CD4-positive, CD25-positive, alpha-beta regulatory T cell (primary cell): ENCODE measurements at regions not wholly inside any gene's neighbourhood (a gene's known extent, or its start where the extent isn't known, plus 50 kb on each side); places are given as distances from the start of the nearest gene placed in this dataset.
A peak's percentile ranks its signal among the peaks of the same experiment; 100 is the strongest.

Source experiments
- ATAC-seq, 2 donors: fragments of 150-1000 bp; cut with Tn5 transposase; one replicate each; pipeline ENCODE4 v1.10.0; 2021; ENCODE audit warnings: low read depth in 2 of 2, moderate number of reproducible peaks in 2 of 2, moderate library complexity in 1 of 2
- DNase-seq, 3 donors: peaks; one replicate each; pipeline versions ENCODE4 v3.0.0 to v3.0.0-alpha.2; 2012 to 2022; ENCODE audit warnings: mixed read lengths in 1 of 3
- H3K27ac ChIP-seq: one replicate; pipeline ENCODE4 v1.7.0; 2013; ENCODE audit warnings: mild to moderate bottlenecking, low read length; ENCODE audit not compliant: insufficient read depth, poor library complexity, severe bottlenecking
- H3K27me3 ChIP-seq: one replicate; pipeline ENCODE4 v1.7.0; 2013; ENCODE audit warnings: low read length; ENCODE audit not compliant: control insufficient read depth, insufficient read depth
- H3K36me3 ChIP-seq: one replicate; pipeline ENCODE4 v1.7.0; 2013; ENCODE audit warnings: mild to moderate bottlenecking, low read length, moderate library complexity; ENCODE audit not compliant: control insufficient read depth, insufficient read depth
- H3K4me1 ChIP-seq: 2 replicates; pipeline ENCODE4 v1.7.0; 2013; ENCODE audit warnings: mild to moderate bottlenecking, low read length; ENCODE audit not compliant: insufficient read depth, control insufficient read depth, poor library complexity, severe bottlenecking
- H3K4me3 ChIP-seq: one replicate; pipeline ENCODE4 v1.7.0; 2013; ENCODE audit warnings: low read depth, mild to moderate bottlenecking, low read length, moderate library complexity
- H3K9me3 ChIP-seq, 2 experiments: 1 replicate in 1 of 2; 2 replicates in 1 of 2; pipeline ENCODE4 v1.7.0; 2013; ENCODE audit warnings: low read length in 2 of 2, mild to moderate bottlenecking in 1 of 2, moderate library complexity in 1 of 2; ENCODE audit not compliant: control insufficient read depth in 2 of 2
- H3K27ac Mint-ChIP-seq, 3 donors: one replicate each; pipeline ENCODE4 v1.8.0; 2020 to 2022; ENCODE audit warnings: mild to moderate bottlenecking in 3 of 3, mixed read lengths in 3 of 3, moderate library complexity in 2 of 3
- H3K27me3 Mint-ChIP-seq: one replicate; pipeline ENCODE4 v1.8.0; 2022; ENCODE audit warnings: mild to moderate bottlenecking, mixed read lengths
- H3K36me3 Mint-ChIP-seq: one replicate; pipeline ENCODE4 v1.8.0; 2020; ENCODE audit warnings: mixed read lengths
- H3K4me1 Mint-ChIP-seq, 4 donors: one replicate each; pipeline ENCODE4 v1.8.0; 2020 to 2022; ENCODE audit warnings: mixed read lengths in 4 of 4, mild to moderate bottlenecking in 1 of 4
- H3K4me3 Mint-ChIP-seq, 4 donors: one replicate each; pipeline ENCODE4 v1.8.0; 2020 to 2022; ENCODE audit warnings: mild to moderate bottlenecking in 4 of 4, mixed read lengths in 4 of 4, moderate library complexity in 3 of 4
- H3K9me3 Mint-ChIP-seq, 7 donors: one replicate each; pipeline ENCODE4 v1.8.0; 2020 to 2022; ENCODE audit warnings: mixed read lengths in 7 of 7, mild to moderate bottlenecking in 3 of 7, moderate library complexity in 2 of 7

- Mint-ChIP-seq H3K27ac (no peak overlapping the region), H3K36me3 (no peaks in the 10 kb centered on the region), H3K4me1 (no peaks in the 10 kb centered on the region), H3K4me3 (no peak overlapping the region), H3K27me3 (no peaks in the 10 kb centered on the region), H3K9me3 (peaks cover 4 to 40% (median 11%) of the 10 kb centered on the region in 7 donors)
- Histone ChIP-seq H3K27ac (no peak overlapping the region), H3K36me3 (no peaks in the 10 kb centered on the region), H3K4me1 (no peaks in the 10 kb centered on the region), H3K27me3 (no peaks in the 10 kb centered on the region), H3K4me3 (no peak overlapping the region), H3K9me3 (no peaks in the 10 kb centered on the region)
- ATAC-seq, result no peak
- DNase-seq, result no peak
Measured at GRCh38 chr10:56633876-56634452, 272.9 kb upstream of the ZWINT start.

GRCh38 chr10:56632537-56632936 is 271.5 kb upstream of the ZWINT start:
- no peaks in the 10 kb centered on the region for H3K27me3 ChIP-seq
- Mint-ChIP-seq H3K9me3 (peaks cover 4 to 34% (median 14%) of the 10 kb centered on the region in 7 donors), H3K27me3 (no peaks in the 10 kb centered on the region), H3K4me1 (no peaks in the 10 kb centered on the region), H3K4me3 (no peak overlapping the region), H3K36me3 (no peaks in the 10 kb centered on the region), H3K27ac (no peak overlapping the region)
- no peak overlapping the region for H3K27ac ChIP-seq
- H3K36me3 ChIP-seq, result no peaks in the 10 kb centered on the region
- no peaks in the 10 kb centered on the region for H3K4me1 ChIP-seq
- H3K9me3 ChIP-seq, result no peaks in the 10 kb centered on the region
- no peak overlapping the region for H3K4me3 ChIP-seq
- ATAC-seq (no peak), DNase-seq (no peak)

- no peaks in the 10 kb centered on the region for H3K9me3 ChIP-seq
- no peaks in the 10 kb centered on the region for H3K36me3 ChIP-seq
- no peaks in the 10 kb centered on the region for H3K27me3 ChIP-seq
- no peak overlapping the region for H3K4me3 ChIP-seq
- H3K4me1 Mint-ChIP-seq, result peaks cover 0 to 5% (median 0%) of the 10 kb centered on the region in 4 donors
- no peak overlapping the region for H3K27ac ChIP-seq
- H3K27me3 Mint-ChIP-seq, result no peaks in the 10 kb centered on the region
- no peak for DNase-seq
- H3K36me3 Mint-ChIP-seq, result no peaks in the 10 kb centered on the region
- H3K4me3 Mint-ChIP-seq, result no peak overlapping the region
- no peak for ATAC-seq
- H3K4me1 ChIP-seq, result no peaks in the 10 kb centered on the region
- peaks cover 2 to 17% (median 7%) of the 10 kb centered on the region in 7 donors for H3K9me3 Mint-ChIP-seq
- no peak overlapping the region for H3K27ac Mint-ChIP-seq
Measured at GRCh38 chr10:56624082-56624481, 263.0 kb upstream of the ZWINT start.

- no peaks in the 10 kb centered on the region for H3K27me3 Mint-ChIP-seq
- DNase-seq (no peak), ATAC-seq (no peak)
- Histone ChIP-seq H3K4me1 (no peaks in the 10 kb centered on the region), H3K9me3 (no peaks in the 10 kb centered on the region), H3K27me3 (no peaks in the 10 kb centered on the region), H3K27ac (no peak overlapping the region), H3K4me3 (no peak overlapping the region), H3K36me3 (no peaks in the 10 kb centered on the region)
- no peak overlapping the region for H3K27ac Mint-ChIP-seq
- H3K4me1 Mint-ChIP-seq, result peaks cover 0 to 5% (median 0%) of the 10 kb centered on the region in 4 donors
- H3K9me3 Mint-ChIP-seq, result peaks cover 4 to 24% (median 5%) of the 10 kb centered on the region in 7 donors
- H3K36me3 Mint-ChIP-seq, result no peaks in the 10 kb centered on the region
- H3K4me3 Mint-ChIP-seq, result no peak overlapping the region
Measured at GRCh38 chr10:56623064-56623463, 262.0 kb upstream of the ZWINT start.

GRCh38 chr10:56622335-56622973 is 261.4 kb upstream of the ZWINT start:
- no peak for DNase-seq
- Mint-ChIP-seq H3K27me3 (no peaks in the 10 kb centered on the region), H3K27ac (no peak overlapping the region), H3K4me3 (peak overlapping the region in 1 of 4 donors; percentile 71), H3K4me1 (peaks cover 0 to 5% (median 0%) of the 10 kb centered on the region in 4 donors), H3K9me3 (peaks cover 4 to 26% (median 5%) of the 10 kb centered on the region in 7 donors), H3K36me3 (no peaks in the 10 kb centered on the region)
- Histone ChIP-seq H3K36me3 (no peaks in the 10 kb centered on the region), H3K4me1 (no peaks in the 10 kb centered on the region), H3K4me3 (peak overlapping the region; percentile 14), H3K27me3 (no peaks in the 10 kb centered on the region), H3K9me3 (no peaks in the 10 kb centered on the region), H3K27ac (no peak overlapping the region)
- no peak for ATAC-seq

GRCh38 chr10:56606202-56606601 is 245.1 kb upstream of the ZWINT start:
- H3K27ac ChIP-seq, result no peak overlapping the region
- Mint-ChIP-seq H3K4me3 (no peak overlapping the region), H3K9me3 (peaks cover 0 to 5% (median 2%) of the 10 kb centered on the region in 7 donors), H3K27ac (no peak overlapping the region), H3K4me1 (no peaks in the 10 kb centered on the region), H3K36me3 (no peaks in the 10 kb centered on the region), H3K27me3 (no peaks in the 10 kb centered on the region)
- H3K4me1 ChIP-seq, result no peaks in the 10 kb centered on the region
- DNase-seq, result no peak
- peaks cover 0 to 4% of the 10 kb centered on the region in 2 experiments for H3K9me3 ChIP-seq
- no peak for ATAC-seq
- H3K4me3 ChIP-seq, result no peak overlapping the region
- H3K36me3 ChIP-seq, result no peaks in the 10 kb centered on the region
- no peaks in the 10 kb centered on the region for H3K27me3 ChIP-seq

GRCh38 chr10:56605051-56605450 is 244.0 kb upstream of the ZWINT start:
- no peak overlapping the region for H3K27ac ChIP-seq
- H3K27me3 ChIP-seq, result no peaks in the 10 kb centered on the region
- no peaks in the 10 kb centered on the region for H3K27me3 Mint-ChIP-seq
- no peak for ATAC-seq
- H3K9me3 Mint-ChIP-seq, result peaks cover 0 to 4% (median 0%) of the 10 kb centered on the region in 7 donors
- no peaks in the 10 kb centered on the region for H3K4me1 ChIP-seq
- H3K4me3 Mint-ChIP-seq, result no peak overlapping the region
- H3K27ac Mint-ChIP-seq, result no peak overlapping the region
- H3K4me1 Mint-ChIP-seq, result no peaks in the 10 kb centered on the region
- no peaks in the 10 kb centered on the region for H3K36me3 ChIP-seq
- no peak for DNase-seq
- no peaks in the 10 kb centered on the region for H3K36me3 Mint-ChIP-seq
- H3K4me3 ChIP-seq, result no peak overlapping the region
- peaks cover 0 to 4% of the 10 kb centered on the region in 2 experiments for H3K9me3 ChIP-seq

- no peaks in the 10 kb centered on the region for H3K4me1 Mint-ChIP-seq
Measured at GRCh38 chr10:56604624-56605023, 243.6 kb upstream of the ZWINT start.

More at GRCh38 chr10:56604624-56605023, 243.6 kb upstream of the ZWINT start:
- Mint-ChIP-seq H3K4me3 (no peak overlapping the region), H3K27me3 (no peaks in the 10 kb centered on the region), H3K27ac (no peak overlapping the region), H3K36me3 (no peaks in the 10 kb centered on the region), H3K9me3 (peaks cover 0 to 4% (median 0%) of the 10 kb centered on the region in 7 donors)
- H3K9me3 ChIP-seq, result peaks cover 0 to 4% of the 10 kb centered on the region in 2 experiments
- no peak overlapping the region for H3K27ac ChIP-seq
- no peak for DNase-seq
- H3K27me3 ChIP-seq, result no peaks in the 10 kb centered on the region
- no peaks in the 10 kb centered on the region for H3K36me3 ChIP-seq
- H3K4me1 ChIP-seq, result no peaks in the 10 kb centered on the region
- no peak overlapping the region for H3K4me3 ChIP-seq
- no peak for ATAC-seq
